Suprapubic skin (tissue), 3 donors: ENCODE measurements at regions not wholly inside any gene's neighbourhood (a gene's known extent, or its start where the extent isn't known, plus 50 kb on each side); places are given as distances from the start of the nearest gene placed in this dataset.

ENCODE experiments used
- CTCF ChIP-seq, 2 donors: fragments of 200-600 bp in 1 of 2; fragments of 450-650 bp in 1 of 2; sonication (generic) in 1 of 2; IDR thresholded peaks; one replicate each; pipeline ENCODE4 v1.5.1; 2016 to 2019; ENCODE audit warnings: antibody characterized with exemption in 2 of 2, mild to moderate bottlenecking in 1 of 2, moderate library complexity in 1 of 2
- EP300 ChIP-seq: sonication (generic); formaldehyde crosslinking; IDR thresholded peaks from one replicate; pipeline ENCODE4 v1.6.1; 2017; ENCODE audit warnings: antibody characterized with exemption
- POLR2A ChIP-seq, 2 donors: fragments of 450-650 bp; IDR thresholded peaks; one replicate each; pipeline ENCODE4 v1.6.1; 2017; ENCODE audit warnings: antibody characterized with exemption in 2 of 2, mild to moderate bottlenecking in 2 of 2, moderate library complexity in 2 of 2

DNA sequence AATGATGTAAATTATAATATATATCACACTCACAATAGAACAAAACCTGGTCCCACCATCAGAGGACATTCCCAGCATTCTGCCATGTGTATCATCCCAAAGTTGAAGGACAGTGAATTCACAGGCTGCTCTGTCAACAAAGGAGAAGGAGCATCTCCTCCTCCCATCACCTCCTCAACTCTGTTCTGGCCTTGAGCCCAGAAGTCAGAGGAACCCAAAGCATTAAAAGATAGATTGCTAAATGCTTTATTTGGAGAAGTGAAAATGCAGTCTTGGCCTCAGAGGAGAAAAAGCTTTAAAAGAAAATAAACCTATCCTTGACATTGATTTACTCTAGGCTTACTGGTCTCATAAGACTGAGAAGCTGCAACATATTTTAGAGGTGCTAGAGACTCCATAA lies 268.8 kb upstream of the RASGEF1B start:
- TF ChIP-seq CTCF (IDR thresholded peaks at IDR 0.05) (no peak), EP300 (no peak), POLR2A (IDR thresholded peaks at IDR 0.05) (no peak)
